Progenitor cell of endocrine pancreas (in vitro differentiated cells): ENCODE measurements at regions not wholly inside any gene's neighbourhood (a gene's known extent, or its start where the extent isn't known, plus 50 kb on each side); places are given as distances from the start of the nearest gene placed in this dataset.

Experiments
- DNase-seq: peaks from one replicate; pipeline ENCODE4 v3.0.0; 2021; ENCODE audit warnings: low spot score; ENCODE audit not compliant: unreplicated experiment
- H3K27ac Mint-ChIP-seq: 2 replicates; pipeline ENCODE4 v1.8.0; 2021; ENCODE audit warnings: mild to moderate bottlenecking, moderate library complexity, mixed read lengths
- H3K27me3 Mint-ChIP-seq: 2 replicates; pipeline ENCODE4 v1.8.0; 2021; ENCODE audit warnings: mixed read lengths
- H3K36me3 Mint-ChIP-seq: 2 replicates; pipeline ENCODE4 v1.8.0; 2022; ENCODE audit warnings: mixed read lengths; ENCODE audit not compliant: insufficient read depth
- H3K4me1 Mint-ChIP-seq: 2 replicates; pipeline ENCODE4 v1.8.0; 2021; ENCODE audit warnings: low read depth, mixed read lengths
- H3K4me3 Mint-ChIP-seq: 2 replicates; pipeline ENCODE4 v1.8.0; 2021; ENCODE audit warnings: low read depth, mild to moderate bottlenecking, moderate library complexity, mixed read lengths
- H3K9me3 Mint-ChIP-seq: 2 replicates; pipeline ENCODE4 v1.8.0; 2021; ENCODE audit warnings: low read depth, mixed read lengths
- CTCF ChIP-seq: fragments of 200-600 bp; sonication (generic); IDR thresholded peaks from one replicate; pipeline ENCODE4 v1.5.0; 2021; ENCODE audit warnings: antibody characterized with exemption, mild to moderate bottlenecking; ENCODE audit not compliant: unreplicated experiment

- peaks cover under 1% of the 10 kb centered on the region for H3K27me3 Mint-ChIP-seq
- no peaks in the 10 kb centered on the region for H3K9me3 Mint-ChIP-seq
- no peak for DNase-seq
- no peaks in the 10 kb centered on the region for H3K36me3 Mint-ChIP-seq
- peaks cover 2% of the 10 kb centered on the region for H3K4me1 Mint-ChIP-seq
- TF ChIP-seq CTCF: no peak
- no peak overlapping the region for H3K4me3 Mint-ChIP-seq
- no peak overlapping the region for H3K27ac Mint-ChIP-seq
These were observed 163.2 kb downstream of the RSL24D1 start for GRCh38 chr15:55033574-55033973.

- no peaks in the 10 kb centered on the region for H3K36me3 Mint-ChIP-seq
- no peaks in the 10 kb centered on the region for H3K9me3 Mint-ChIP-seq
- H3K27me3 Mint-ChIP-seq: peaks cover 4% of the 10 kb centered on the region
- DNase-seq: no peak
- no peaks in the 10 kb centered on the region for H3K4me1 Mint-ChIP-seq
- no peak for TF ChIP-seq CTCF
- no peak overlapping the region for H3K4me3 Mint-ChIP-seq
- no peak overlapping the region for H3K27ac Mint-ChIP-seq
These were observed 165.0 kb downstream of the RSL24D1 start for GRCh38 chr15:55031727-55032126.

GRCh38 chr15:55026381-55026780 is 170.4 kb downstream of the RSL24D1 start:
- no peak for DNase-seq
- no peak overlapping the region for H3K4me3 Mint-ChIP-seq
- H3K4me1 Mint-ChIP-seq: no peaks in the 10 kb centered on the region
- H3K27ac Mint-ChIP-seq: no peak overlapping the region
- H3K36me3 Mint-ChIP-seq: no peaks in the 10 kb centered on the region
- no peak for TF ChIP-seq CTCF
- no peaks in the 10 kb centered on the region for H3K9me3 Mint-ChIP-seq
- H3K27me3 Mint-ChIP-seq: peaks cover 4% of the 10 kb centered on the region

GRCh38 chr15:55017635-55018034 is 179.1 kb downstream of the RSL24D1 start:
- Mint-ChIP-seq H3K36me3 (no peaks in the 10 kb centered on the region), H3K4me3 (no peak overlapping the region), H3K27ac (no peak overlapping the region), H3K4me1 (no peaks in the 10 kb centered on the region), H3K27me3 (no peaks in the 10 kb centered on the region), H3K9me3 (no peaks in the 10 kb centered on the region)
- no peak for TF ChIP-seq CTCF
- DNase-seq: no peak

- no peaks in the 10 kb centered on the region for H3K4me1 Mint-ChIP-seq
- H3K9me3 Mint-ChIP-seq: no peaks in the 10 kb centered on the region
- no peak for DNase-seq
- no peak overlapping the region for H3K4me3 Mint-ChIP-seq
- TF ChIP-seq CTCF: no peak
- H3K27ac Mint-ChIP-seq: no peak overlapping the region
- H3K36me3 Mint-ChIP-seq: no peaks in the 10 kb centered on the region
- H3K27me3 Mint-ChIP-seq: no peaks in the 10 kb centered on the region
These were observed 180.5 kb downstream of the RSL24D1 start for GRCh38 chr15:55016225-55016624.

GRCh38 chr15:55015093-55015445 is 181.7 kb downstream of the RSL24D1 start:
- Mint-ChIP-seq H3K27ac (no peak overlapping the region), H3K27me3 (no peaks in the 10 kb centered on the region), H3K9me3 (no peaks in the 10 kb centered on the region), H3K4me3 (no peak overlapping the region), H3K4me1 (no peaks in the 10 kb centered on the region), H3K36me3 (no peaks in the 10 kb centered on the region)
- DNase-seq: no peak
- TF ChIP-seq CTCF: no peak
